Heart right ventricle (tissue), 16 donors: ENCODE measurements at regions not wholly inside any gene's neighbourhood (a gene's known extent, or its start where the extent isn't known, plus 50 kb on each side); places are given as distances from the start of the nearest gene placed in this dataset.

Experiments used
- ATAC-seq, 8 donors: fragments of 200-7000 bp; cut with Tn5 transposase; one replicate each; pipeline ENCODE4 v1.9.1; 2020; ENCODE audit warnings: mild to moderate bottlenecking in 8 of 8, moderate library complexity in 8 of 8, moderate number of reproducible peaks in 1 of 8
- DNase-seq, 2 donors: peaks; one replicate each; pipeline ENCODE4 v3.0.0-alpha.2; 2020
- H3K27ac ChIP-seq, 10 donors: fragments of 200-600 bp; sonication (generic) in 2 of 10; one replicate each; pipeline versions ENCODE4 v1.5.0 to v1.8.0; 2020 to 2022; ENCODE audit warnings: mild to moderate bottlenecking in 3 of 10
- H3K27me3 ChIP-seq, 7 donors: fragments of 200-600 bp; one replicate each; pipeline ENCODE4 v1.8.0; 2021 to 2022; ENCODE audit warnings: mild to moderate bottlenecking in 2 of 7
- H3K36me3 ChIP-seq, 9 donors: fragments of 200-600 bp; sonication (generic) in 1 of 9; one replicate each; pipeline versions ENCODE4 v1.5.0 to v1.8.0; 2020 to 2022; ENCODE audit warnings: mild to moderate bottlenecking in 2 of 9
- H3K4me1 ChIP-seq, 9 donors: fragments of 200-600 bp; sonication (generic) in 1 of 9; one replicate each; pipeline versions ENCODE4 v1.5.0 to v1.8.0; 2020 to 2022; ENCODE audit warnings: mild to moderate bottlenecking in 4 of 9
- H3K4me3 ChIP-seq, 10 donors: fragments of 200-600 bp; sonication (generic) in 2 of 10; one replicate each; pipeline versions ENCODE4 v1.5.0 to v1.8.0; 2020 to 2022; ENCODE audit warnings: mild to moderate bottlenecking in 7 of 10, moderate library complexity in 2 of 10
- H3K9me3 ChIP-seq, 11 donors: fragments of 200-600 bp in 10 of 11; sonication (generic) in 2 of 11; one replicate each; pipeline versions ENCODE4 v1.5.0 to v1.8.0; 2013 to 2022; ENCODE audit warnings: mild to moderate bottlenecking in 2 of 11, control low read depth in 1 of 11, moderate library complexity in 1 of 11
- WGBS, 2 donors: extraction: QIAGEN DNeasy Blood & Tissue Kit; methylation state at CpG; one replicate each; pipeline ENCODE4 v1.1.7; 2013; ENCODE audit warnings: inconsistent platforms in 1 of 2; 5-methylcytosine and 5-hydroxymethylcytosine counted together
- intact Hi-C, 10 donors: fragments of 100-400 bp; cut with DNase I; formaldehyde crosslinking; loops; one replicate each; pipeline versions ENCODE4 v1.11.1 to v1.14.2; 2022
- TF ChIP-seq, protein P1 (sequence below), 9 donors: fragments of 200-600 bp; sonication (generic) in 2 of 9; IDR thresholded peaks; one replicate each; pipeline versions ENCODE4 v1.5.0 to v1.8.0; 2021 to 2022; ENCODE audit warnings: antibody characterized with exemption in 9 of 9, mild to moderate bottlenecking in 5 of 9, moderate library complexity in 1 of 9
- donor health status: Arrhythmogenic right ventricular cardiomyopathy.
- donor health status: ischemic (EF 13 %, LVEDD 7.1; RV severe dilation, severe dysfunction).
- donor health status: healthy with polysubstance abuse.
- donor health status: DM: no; HTN: yes; CAD: no.
- donor health status: DM: no; HTN: no; CAD: no.
- donor health status: ischemic (EF 25% LVEDD 6.9; RV normal size, moderate dysfunction).
- donor health status: ischemic (EF 25% LVEDD 5.7; RV mildly dilated, moderate dysfunction).
- donor health status: healthy.
- donor health status: DM: yes; HTN: yes; CAD: no.
- donor health status: Ischemic cardiomyopathy.
- donor health status: ischemic (EF 35%, LVEDD 5.7; RV mildly dilated, moderate dysfunction).
- donor health status: nonischemic (EF 11% LVEDD 7.7; RV severe dilation, severe dysfunction).
- donor health status: DM: yes; HTN: yes; CAD: no.
- donor health status: PGD.
- donor health status: ischemic (EF 29% LVEDD 5.4; RV normal size, mild dysfunction).
- donor health status: nonischemic (EF 23%, LVEDD 6.1; RV moderate dilation, normal function).

- Histone ChIP-seq H3K27me3 (no peaks in the 10 kb centered on the region), H3K9me3 (peaks cover 0 to 29% (median 3%) of the 10 kb centered on the region in 11 donors), H3K27ac (no peak overlapping the region), H3K36me3 (no peaks in the 10 kb centered on the region), H3K4me1 (peaks cover 0 to 12% (median under 1%) of the 10 kb centered on the region in 9 donors), H3K4me3 (no peak overlapping the region)
- intact Hi-C loops, result no loop called here
- TF ChIP-seq, protein P1, sequence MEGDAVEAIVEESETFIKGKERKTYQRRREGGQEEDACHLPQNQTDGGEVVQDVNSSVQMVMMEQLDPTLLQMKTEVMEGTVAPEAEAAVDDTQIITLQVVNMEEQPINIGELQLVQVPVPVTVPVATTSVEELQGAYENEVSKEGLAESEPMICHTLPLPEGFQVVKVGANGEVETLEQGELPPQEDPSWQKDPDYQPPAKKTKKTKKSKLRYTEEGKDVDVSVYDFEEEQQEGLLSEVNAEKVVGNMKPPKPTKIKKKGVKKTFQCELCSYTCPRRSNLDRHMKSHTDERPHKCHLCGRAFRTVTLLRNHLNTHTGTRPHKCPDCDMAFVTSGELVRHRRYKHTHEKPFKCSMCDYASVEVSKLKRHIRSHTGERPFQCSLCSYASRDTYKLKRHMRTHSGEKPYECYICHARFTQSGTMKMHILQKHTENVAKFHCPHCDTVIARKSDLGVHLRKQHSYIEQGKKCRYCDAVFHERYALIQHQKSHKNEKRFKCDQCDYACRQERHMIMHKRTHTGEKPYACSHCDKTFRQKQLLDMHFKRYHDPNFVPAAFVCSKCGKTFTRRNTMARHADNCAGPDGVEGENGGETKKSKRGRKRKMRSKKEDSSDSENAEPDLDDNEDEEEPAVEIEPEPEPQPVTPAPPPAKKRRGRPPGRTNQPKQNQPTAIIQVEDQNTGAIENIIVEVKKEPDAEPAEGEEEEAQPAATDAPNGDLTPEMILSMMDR (IDR thresholded peaks at IDR 0.05), result no peak
- WGBS, 2 donors, result 90 to 100% methylated on average over 1 of the region's 1 CpG
- ATAC-seq (no peak), DNase-seq (no peak)
These were observed 260.9 kb downstream of the DUSP6 start for GRCh38 chr12:89091293-89091841.

DNA sequence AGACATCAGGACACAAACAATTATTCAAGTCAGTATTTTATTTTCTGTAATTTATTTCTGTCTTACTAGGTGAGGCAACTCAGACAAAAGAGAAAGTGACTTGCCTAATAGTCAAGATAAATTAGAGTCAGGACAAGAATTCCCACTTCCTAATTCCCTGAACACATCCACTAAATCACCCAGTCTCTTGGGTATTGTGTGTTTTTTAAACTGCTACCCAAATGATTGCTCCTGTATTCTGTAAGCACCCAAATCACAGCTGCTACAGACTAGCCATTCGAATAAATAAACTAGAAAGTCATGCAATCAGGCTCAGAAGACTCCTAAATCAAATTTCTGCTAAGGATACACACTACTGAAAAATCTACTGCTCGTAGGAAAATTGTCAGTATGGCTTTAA is 263.0 kb downstream of the DUSP6 start:
- ATAC-seq, result no peak
- Histone ChIP-seq H3K27ac (no peak overlapping the region), H3K27me3 (no peaks in the 10 kb centered on the region), H3K36me3 (no peaks in the 10 kb centered on the region), H3K9me3 (peaks cover 0 to 29% (median 3%) of the 10 kb centered on the region in 11 donors), H3K4me1 (peaks cover 0 to 31% (median 11%) of the 10 kb centered on the region in 9 donors), H3K4me3 (no peak overlapping the region)
- intact Hi-C loops, result loop anchor here in 2 of 10 donors (5.0 to 10.0 kb wide), 2 partner anchors 73 to 86 kb away; no protein-coding TSS in a partner anchor
- 90 to 96% methylated on average over 2 of the region's 2 CpGs for WGBS, 2 donors
- TF ChIP-seq, protein P1 (IDR thresholded peaks at IDR 0.05), result no peak
- no peak for DNase-seq

GRCh38 chr12:89087876-89088275 is 264.4 kb downstream of the DUSP6 start:
- ATAC-seq (no peak), DNase-seq (no peak)
- Histone ChIP-seq H3K4me1 (peaks cover 0 to 38% (median 12%) of the 10 kb centered on the region in 9 donors), H3K27ac (peak overlapping the region in 1 of 10 donors; percentile 19), H3K4me3 (no peak overlapping the region), H3K36me3 (no peaks in the 10 kb centered on the region), H3K27me3 (no peaks in the 10 kb centered on the region), H3K9me3 (peaks cover 0 to 29% (median 3%) of the 10 kb centered on the region in 11 donors)
- TF ChIP-seq, protein P1 (IDR thresholded peaks at IDR 0.05), result no peak
- intact Hi-C loops, result loop anchor here in 2 of 10 donors (5.0 to 10.0 kb wide), 2 partner anchors 74 to 87 kb away; no protein-coding TSS in a partner anchor
- 39 to 42% methylated on average over 1 of the region's 1 CpG for WGBS, 2 donors

DNA sequence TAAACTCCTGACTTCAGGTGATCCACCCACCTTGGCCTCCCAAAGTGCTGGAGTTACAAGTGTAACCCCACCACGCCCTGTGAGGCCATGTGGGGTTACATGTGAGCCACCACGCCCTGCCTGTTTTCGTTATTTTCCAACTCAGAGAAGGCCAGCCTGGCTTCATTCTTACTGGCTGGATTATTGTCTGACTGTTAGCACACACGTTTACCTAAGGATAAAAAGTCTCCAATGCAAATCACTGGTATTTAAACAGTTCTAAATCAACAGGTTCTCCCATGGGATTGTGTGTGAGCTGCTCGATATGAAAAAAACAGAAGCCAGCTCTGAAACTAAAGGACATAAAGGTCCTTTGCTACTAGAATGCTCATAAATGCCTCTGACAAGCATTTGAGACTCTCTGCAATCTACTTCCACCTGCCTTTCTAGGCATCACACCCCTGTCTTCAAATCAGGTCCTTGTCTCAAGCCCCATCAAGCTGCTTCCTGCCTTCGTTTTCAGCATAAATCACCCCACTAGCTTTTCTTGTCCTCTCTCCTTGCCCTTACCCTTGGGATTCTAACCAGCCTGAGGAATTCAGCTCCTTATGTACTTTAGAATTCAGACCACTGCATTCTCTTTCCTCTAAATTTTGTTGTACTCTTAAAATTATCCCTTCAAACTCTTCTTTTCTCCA is 265.0 kb downstream of the DUSP6 start:
- TF ChIP-seq, protein P1 (IDR thresholded peaks at IDR 0.05), result no peak
- no peak overlapping the region for H3K4me3 ChIP-seq
- no peak for DNase-seq
- H3K36me3 ChIP-seq, result no peaks in the 10 kb centered on the region
- H3K9me3 ChIP-seq, result peaks cover 0 to 23% (median 3%) of the 10 kb centered on the region in 11 donors
- 71 to 88% methylated on average over 6 of the region's 6 CpGs for WGBS, 2 donors
- no peak for ATAC-seq
- intact Hi-C loops, result loop anchor here in 2 of 10 donors (5.0 to 10.0 kb wide), 2 partner anchors 75 to 88 kb away; no protein-coding TSS in a partner anchor
- no peaks in the 10 kb centered on the region for H3K27me3 ChIP-seq
- peaks cover 0 to 43% (median 18%) of the 10 kb centered on the region in 9 donors for H3K4me1 ChIP-seq
- H3K27ac ChIP-seq, result peak overlapping the region in 1 of 10 donors; percentile 19
